GM10266 (cell line): ENCODE measurements at regions not wholly inside any gene's neighbourhood (a gene's known extent, or its start where the extent isn't known, plus 50 kb on each side); places are given as distances from the start of the nearest gene placed in this dataset.

ENCODE experiments used
- DNase-seq: peaks from one replicate; pipeline ENCODE4 v3.0.0; 2012; ENCODE audit errors: extremely low spot score
- TF ChIP-seq, protein P1 (sequence below): IDR thresholded peaks from 2 replicates; pipeline ENCODE4 v1.5.1; 2012; ENCODE audit warnings: mild to moderate bottlenecking, low read depth; ENCODE audit not compliant: control insufficient read depth, insufficient read depth; ENCODE audit errors: missing control alignments

DNA sequence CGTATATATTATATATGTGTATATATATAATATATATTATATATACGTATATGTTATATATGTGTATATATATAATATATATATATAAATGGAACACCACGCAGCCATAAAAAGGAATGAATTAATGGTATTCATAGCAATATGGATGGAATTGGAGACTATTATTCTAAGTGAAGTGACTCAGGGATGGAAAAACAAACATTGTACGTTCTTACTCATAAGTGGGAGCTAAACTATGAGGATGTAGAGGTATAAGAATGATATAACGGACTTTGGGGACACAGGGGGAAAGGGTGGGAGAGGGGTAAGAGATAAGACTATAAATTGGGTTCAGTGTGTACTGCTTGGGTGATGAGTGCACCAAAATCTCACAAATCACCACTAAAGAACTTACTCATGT, 1388.9 kb downstream of the C4orf33 start:
- TF ChIP-seq, protein P1, sequence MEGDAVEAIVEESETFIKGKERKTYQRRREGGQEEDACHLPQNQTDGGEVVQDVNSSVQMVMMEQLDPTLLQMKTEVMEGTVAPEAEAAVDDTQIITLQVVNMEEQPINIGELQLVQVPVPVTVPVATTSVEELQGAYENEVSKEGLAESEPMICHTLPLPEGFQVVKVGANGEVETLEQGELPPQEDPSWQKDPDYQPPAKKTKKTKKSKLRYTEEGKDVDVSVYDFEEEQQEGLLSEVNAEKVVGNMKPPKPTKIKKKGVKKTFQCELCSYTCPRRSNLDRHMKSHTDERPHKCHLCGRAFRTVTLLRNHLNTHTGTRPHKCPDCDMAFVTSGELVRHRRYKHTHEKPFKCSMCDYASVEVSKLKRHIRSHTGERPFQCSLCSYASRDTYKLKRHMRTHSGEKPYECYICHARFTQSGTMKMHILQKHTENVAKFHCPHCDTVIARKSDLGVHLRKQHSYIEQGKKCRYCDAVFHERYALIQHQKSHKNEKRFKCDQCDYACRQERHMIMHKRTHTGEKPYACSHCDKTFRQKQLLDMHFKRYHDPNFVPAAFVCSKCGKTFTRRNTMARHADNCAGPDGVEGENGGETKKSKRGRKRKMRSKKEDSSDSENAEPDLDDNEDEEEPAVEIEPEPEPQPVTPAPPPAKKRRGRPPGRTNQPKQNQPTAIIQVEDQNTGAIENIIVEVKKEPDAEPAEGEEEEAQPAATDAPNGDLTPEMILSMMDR = no peak
- no peak for DNase-seq

DNA sequence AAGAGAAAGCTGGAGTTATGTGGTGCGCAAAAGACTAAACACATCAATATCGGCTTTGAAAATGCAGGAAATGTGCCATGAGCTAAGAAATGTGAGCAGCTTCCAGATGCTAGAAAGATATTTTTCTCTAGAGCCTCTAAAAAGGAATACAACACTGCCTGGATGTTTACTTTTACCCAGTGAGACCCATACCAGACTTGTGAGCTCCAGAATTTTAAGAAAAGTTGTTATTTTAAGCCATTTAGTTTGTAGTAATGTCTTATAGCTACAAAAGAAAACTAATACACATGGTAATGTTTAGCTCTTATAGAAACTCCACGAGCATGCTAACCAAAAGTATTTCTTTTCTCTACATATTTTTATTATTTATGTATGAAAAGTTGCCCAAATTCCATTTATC, 1389.4 kb downstream of the C4orf33 start:
- TF ChIP-seq, protein P1 = no peak

DNA sequence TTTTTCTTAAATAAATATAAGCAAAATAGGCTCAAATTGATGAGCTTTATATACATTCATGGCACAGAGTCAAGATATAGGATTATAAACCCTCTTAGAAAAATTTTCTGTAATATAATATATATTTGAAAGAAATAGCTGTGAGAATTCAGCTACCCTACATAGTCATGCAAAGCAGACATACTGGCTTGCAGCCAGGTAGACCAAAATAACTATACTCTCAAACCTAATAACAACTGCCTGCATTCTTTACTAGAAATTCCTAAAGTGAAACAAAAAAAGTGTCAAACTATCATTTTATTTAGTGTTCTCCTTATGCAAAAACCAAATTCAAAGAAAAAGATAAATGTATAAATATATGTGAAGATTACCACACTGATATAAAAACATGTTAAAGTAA, 1390.2 kb downstream of the C4orf33 start:
- TF ChIP-seq, protein P1 = no peak
- no peak for DNase-seq

More for the DNA sequence above, 1389.4 kb downstream of the C4orf33 start:
- no peak for DNase-seq

DNA sequence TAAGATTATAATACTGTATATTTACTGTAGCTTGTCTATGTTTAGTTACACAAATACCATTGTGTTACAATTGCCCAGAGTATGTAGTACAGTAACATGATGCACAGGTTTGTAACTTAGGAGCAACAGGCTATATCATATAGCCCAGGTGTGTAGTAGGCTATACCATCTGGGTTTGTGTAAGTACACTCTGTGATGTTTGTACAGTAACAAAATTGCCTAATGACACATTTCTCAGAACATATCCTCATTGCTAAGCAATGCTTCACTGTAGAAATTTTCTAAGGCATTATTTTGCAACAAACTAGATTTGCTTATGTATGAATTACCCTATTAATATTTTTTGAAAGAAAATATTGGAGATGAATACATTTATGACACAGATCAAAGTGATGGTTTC, 1390.9 kb downstream of the C4orf33 start:
- DNase-seq = no peak
- TF ChIP-seq, protein P1 = no peak

DNA sequence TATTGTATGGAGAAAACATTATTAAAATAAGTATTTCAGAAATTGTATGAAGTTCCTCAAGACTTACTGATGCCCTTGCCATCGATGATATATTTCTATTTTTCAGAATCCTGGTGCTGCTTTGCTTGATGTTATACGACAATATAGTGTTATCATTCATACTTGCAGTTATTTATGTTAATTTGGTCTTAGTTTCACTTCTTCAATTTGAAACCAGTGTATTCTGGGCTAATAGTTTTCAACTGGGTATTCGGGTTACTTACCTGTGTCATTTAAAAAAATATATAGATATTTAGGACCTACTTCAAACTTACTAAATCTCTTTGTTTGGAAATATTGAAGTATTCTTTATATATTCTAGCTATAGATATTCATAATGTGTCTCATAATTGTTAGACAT, 1414.7 kb downstream of the C4orf33 start:
- TF ChIP-seq, protein P1 = no peak
- DNase-seq = no peak

DNA sequence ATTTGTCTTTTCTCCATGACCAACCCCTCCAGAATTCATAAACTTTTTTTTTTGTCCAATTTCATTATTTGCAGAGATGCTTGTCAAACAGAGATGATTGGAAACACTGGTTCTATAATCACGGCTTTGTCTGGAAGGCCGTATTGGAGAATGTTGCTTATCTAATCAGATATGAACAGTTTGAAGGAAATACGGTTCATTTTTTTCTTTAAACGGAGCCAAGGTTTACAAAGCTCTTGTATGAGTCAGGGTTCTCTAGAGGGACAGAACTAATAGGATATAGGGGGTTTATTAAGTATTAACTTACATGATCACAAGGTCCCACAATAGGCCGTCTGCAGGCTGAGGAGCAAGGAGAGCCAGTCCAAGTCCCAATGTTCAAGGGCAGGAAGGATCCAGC, 1415.8 kb downstream of the C4orf33 start:
- DNase-seq = no peak
- TF ChIP-seq, protein P1 = no peak

DNA sequence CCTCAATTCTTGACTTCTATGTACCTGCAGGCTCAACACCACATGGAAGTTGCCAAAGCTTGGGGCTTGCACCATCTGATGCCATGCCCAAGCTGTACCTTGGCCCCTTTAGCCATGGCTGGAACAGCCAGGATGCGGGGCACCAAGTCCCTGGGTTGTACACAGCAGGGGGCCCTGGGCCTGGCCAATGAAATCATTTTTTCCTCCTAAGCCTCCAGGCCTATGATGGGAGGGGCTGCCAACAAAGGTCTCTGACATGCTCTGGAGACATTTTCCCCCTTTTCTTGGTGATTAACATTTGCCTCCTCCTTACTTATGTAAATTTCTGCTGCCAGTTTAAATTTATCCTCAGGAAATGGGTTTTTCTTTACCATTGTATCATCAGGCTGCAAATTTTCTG, 1428.1 kb downstream of the C4orf33 start:
- TF ChIP-seq, protein P1 = no peak
- no peak for DNase-seq
